H1 (cell line): ENCODE measurements at regions not wholly inside any gene's neighbourhood (a gene's known extent, or its start where the extent isn't known, plus 50 kb on each side); places are given as distances from the start of the nearest gene placed in this dataset.

Experiments
- CTCF ChIA-PET: fragments of 300-600 bp; sonication (Branson Sonifier 250); formaldehyde crosslinking; loops from one replicate; lab custom pipeline; 2021; ENCODE audit not compliant: partially characterized antibody; lab: Charles Lee
- POLR2A ChIA-PET: fragments of 300-600 bp; sonication (Branson Sonifier 250); formaldehyde crosslinking; loops from one replicate; lab custom pipeline; 2021; ENCODE audit warnings: inconsistent platforms; ENCODE audit not compliant: partially characterized antibody; lab: Charles Lee
- DNase-seq, 2 experiments: peaks; one replicate each; pipeline versions ENCODE4 v3.0.0 to v3.0.0-alpha.2; 2010 to 2022; ENCODE audit warnings: low spot score in 2 of 2, low read depth in 1 of 2, mixed read lengths in 1 of 2
- FAIRE-seq: peaks from 2 replicates; lab custom pipeline; 2011; peaks lifted over from hg19 to GRCh38; lab: Jason Lieb, UNC
- H2AFZ ChIP-seq: 2 replicates; pipeline ENCODE4 v1.8.1; 2012; ENCODE audit warnings: low read length, inconsistent platforms
- H2AK5ac ChIP-seq: 2 replicates; pipeline ENCODE4 v1.6.1; 2013; ENCODE audit warnings: low read depth, low read length
- H2BK120ac ChIP-seq: replicated peaks from 2 replicates; pipeline ENCODE3; 2013; ENCODE audit warnings: low read depth, low read length, inconsistent platforms
- H2BK12ac ChIP-seq: 2 replicates; pipeline ENCODE4 v1.6.1; 2013; ENCODE audit warnings: low read depth, low read length
- H2BK15ac ChIP-seq: 2 replicates; pipeline ENCODE4 v1.6.1; 2013; ENCODE audit warnings: low read length
- H2BK20ac ChIP-seq: 2 replicates; pipeline ENCODE4 v1.6.1; 2013; ENCODE audit warnings: low read length
- H2BK5ac ChIP-seq: 2 replicates; pipeline ENCODE4 v1.6.1; 2013; ENCODE audit warnings: low read depth, low read length
- H3K14ac ChIP-seq: 2 replicates; pipeline ENCODE4 v1.6.1; 2013; ENCODE audit warnings: inconsistent platforms; ENCODE audit not compliant: insufficient read length
- H3K18ac ChIP-seq: 2 replicates; pipeline ENCODE4 v1.6.1; 2013; ENCODE audit warnings: low read length; ENCODE audit errors: extremely low read depth
- H3K23ac ChIP-seq: 2 replicates; pipeline ENCODE4 v1.6.1; 2013; ENCODE audit warnings: inconsistent platforms; ENCODE audit not compliant: insufficient read length
- H3K23me2 ChIP-seq: 2 replicates; pipeline ENCODE4 v1.6.1; 2013; ENCODE audit warnings: low read depth, low read length
- H3K27ac ChIP-seq: 2 replicates; pipeline ENCODE4 v1.6.1; 2011; ENCODE audit warnings: low read depth, low read length, inconsistent platforms
- H3K27me3 ChIP-seq, 4 experiments: replicated peaks in 1 of 4; 1 replicate in 1 of 4; 2 replicates in 3 of 4; pipeline versions ENCODE4 v1.6.1 to v1.8.1; 2011 to 2013; ENCODE audit warnings: low read length in 3 of 4, mild to moderate bottlenecking in 3 of 4, inconsistent platforms in 2 of 4, mixed read lengths in 2 of 4, moderate library complexity in 1 of 4; ENCODE audit not compliant: control insufficient read depth in 3 of 4, insufficient read depth in 3 of 4; ENCODE audit errors: extremely low read depth in 1 of 4
- H3K36me3 ChIP-seq, 4 experiments: 2 replicates each; pipeline versions ENCODE4 v1.6.1 to v1.8.1; 2011 to 2013; ENCODE audit warnings: mild to moderate bottlenecking in 4 of 4, low read length in 3 of 4, moderate library complexity in 2 of 4, control low read depth in 1 of 4, inconsistent platforms in 1 of 4; ENCODE audit not compliant: insufficient read depth in 4 of 4, control insufficient read depth in 2 of 4
- H3K4ac ChIP-seq: replicated peaks from 2 replicates; pipeline ENCODE3; 2013; ENCODE audit warnings: low read length, low read depth, mixed read lengths, inconsistent platforms; ENCODE audit not compliant: insufficient read length
- H3K4me1 ChIP-seq, 4 experiments: replicated peaks in 1 of 4; 1 replicate in 1 of 4; 2 replicates in 3 of 4; pipeline versions ENCODE4 v1.6.1 to v1.8.1; 2011 to 2013; ENCODE audit warnings: low read length in 3 of 4, inconsistent platforms in 2 of 4, mixed read lengths in 1 of 4; ENCODE audit not compliant: insufficient read depth in 4 of 4, control insufficient read depth in 3 of 4
- H3K4me2 ChIP-seq, 2 experiments: 2 replicates each; pipeline versions ENCODE4 v1.6.1 to v1.8.1; 2011 to 2013; ENCODE audit warnings: low read depth in 2 of 2, low read length in 2 of 2, control low read depth in 1 of 2, inconsistent platforms in 1 of 2, mild to moderate bottlenecking in 1 of 2; ENCODE audit not compliant: insufficient read depth in 1 of 2
- H3K4me3 ChIP-seq, 4 experiments: fragments of 200-600, 300-600 bp in 1 of 4; sonication (generic), shearing (Covaris generic), sonication (Bioruptor Twin) in 1 of 4; 2 replicates each; pipeline versions ENCODE4 v1.5.1 to v1.8.1; 2011 to 2016; ENCODE audit warnings: low read length in 4 of 4, low read depth in 3 of 4, control low read depth in 2 of 4, inconsistent platforms in 2 of 4, mild to moderate bottlenecking in 2 of 4, mixed read lengths in 1 of 4, moderate library complexity in 1 of 4; ENCODE audit not compliant: insufficient read depth in 2 of 4; ENCODE audit errors: extremely low read depth in 1 of 4
- H3K56ac ChIP-seq: replicated peaks from 2 replicates; pipeline ENCODE3; 2013; ENCODE audit warnings: low read depth, mild to moderate bottlenecking, mixed read lengths, low read length, inconsistent platforms; ENCODE audit not compliant: insufficient read length
- H3K79me1 ChIP-seq: 2 replicates; pipeline ENCODE4 v1.6.1; 2013; ENCODE audit warnings: low read depth, low read length, control low read depth
- H3K79me2 ChIP-seq, 2 experiments: 2 replicates each; pipeline versions ENCODE4 v1.6.1 to v1.8.1; 2012 to 2013; ENCODE audit warnings: low read length in 2 of 2, mild to moderate bottlenecking in 2 of 2, inconsistent platforms in 1 of 2; ENCODE audit not compliant: insufficient read depth in 2 of 2, control insufficient read depth in 1 of 2
- H3K9ac ChIP-seq, 4 experiments: replicated peaks in 1 of 4; 1 replicate in 1 of 4; 2 replicates in 3 of 4; pipeline versions ENCODE4 v1.6.1 to v1.8.1; 2011 to 2013; ENCODE audit warnings: low read depth in 3 of 4, low read length in 3 of 4, control low read depth in 2 of 4, mild to moderate bottlenecking in 2 of 4, moderate library complexity in 2 of 4, inconsistent platforms in 1 of 4; ENCODE audit errors: extremely low read depth in 1 of 4
- H3K9me3 ChIP-seq, 2 experiments: 2 replicates each; pipeline versions ENCODE4 v1.6.1 to v1.8.1; 2012 to 2013; ENCODE audit warnings: mild to moderate bottlenecking in 2 of 2, moderate library complexity in 2 of 2, control low read depth in 1 of 2, inconsistent platforms in 1 of 2, low read depth in 1 of 2, low read length in 1 of 2, mixed read lengths in 1 of 2; ENCODE audit not compliant: insufficient read depth in 2 of 2
- H4K20me1 ChIP-seq, 2 experiments: replicated peaks in 1 of 2; 2 replicates each; pipeline versions ENCODE3 to v1.8.1; 2011 to 2013; ENCODE audit warnings: inconsistent platforms in 2 of 2, low read length in 2 of 2, mild to moderate bottlenecking in 1 of 2; ENCODE audit not compliant: insufficient read depth in 2 of 2, control insufficient read depth in 1 of 2
- H4K5ac ChIP-seq: 2 replicates; pipeline ENCODE4 v1.6.1; 2013; ENCODE audit warnings: low read length, low read depth, mixed read lengths, inconsistent platforms; ENCODE audit not compliant: insufficient read length
- H4K8ac ChIP-seq: 2 replicates; pipeline ENCODE4 v1.8.0; 2013; ENCODE audit warnings: mild to moderate bottlenecking, moderate library complexity, low read length, inconsistent platforms; ENCODE audit not compliant: insufficient read depth; ENCODE audit errors: extremely low read depth
- H4K91ac ChIP-seq: replicated peaks from 2 replicates; pipeline ENCODE3; 2013; ENCODE audit warnings: low read length, mixed read lengths, inconsistent platforms; ENCODE audit not compliant: insufficient read length
- CBX5 ChIP-seq: fragments of 300-800, 300-1000 bp; sonication (generic); IDR thresholded peaks from 2 replicates; pipeline ENCODE4 v1.7.1; 2016; ENCODE audit warnings: antibody characterized with exemption, low read length, low read depth
- CHD1 ChIP-seq: IDR thresholded peaks from 2 replicates; pipeline ENCODE4 v1.6.1; 2012; ENCODE audit warnings: low read depth, low read length, improper control_type of control experiment
- EP300 ChIP-seq, 2 experiments: IDR thresholded peaks; 1 replicate in 1 of 2; 2 replicates in 1 of 2; pipeline ENCODE4 v1.6.1; 2011 to 2012; ENCODE audit warnings: low read depth in 2 of 2, low read length in 2 of 2, mild to moderate bottlenecking in 2 of 2, borderline replicate concordance in 1 of 2, inconsistent platforms in 1 of 2, moderate library complexity in 1 of 2
- GABPA ChIP-seq: IDR thresholded peaks from 2 replicates; pipeline ENCODE4 v1.6.1; 2011; ENCODE audit warnings: mild to moderate bottlenecking, low read length, moderate library complexity, borderline replicate concordance; ENCODE audit not compliant: insufficient read depth
- GTF2F1 ChIP-seq: IDR thresholded peaks from 2 replicates; pipeline ENCODE4 v1.6.1; 2012; ENCODE audit warnings: low read depth, low read length, improper control_type of control experiment, borderline replicate concordance
- KDM1A ChIP-seq: fragments of 200-600, 300-600 bp; sonication (generic); IDR thresholded peaks from 2 replicates; pipeline ENCODE4 v1.7.1; 2016; ENCODE audit warnings: mild to moderate bottlenecking, low read length, borderline replicate concordance
- KDM5A ChIP-seq: fragments of 200-600 bp; IDR thresholded peaks from 2 replicates; pipeline ENCODE4 v1.7.1; 2012; ENCODE audit warnings: mild to moderate bottlenecking, low read length, inconsistent platforms, mixed read lengths
- RXRA ChIP-seq: IDR thresholded peaks from 2 replicates; pipeline ENCODE4 v1.6.1; 2011; ENCODE audit warnings: low read depth, mild to moderate bottlenecking, low read length, moderate library complexity; ENCODE audit not compliant: insufficient read depth
- YY1 ChIP-seq: IDR thresholded peaks from 2 replicates; pipeline ENCODE4 v1.6.1; 2011; ENCODE audit warnings: low read depth, mild to moderate bottlenecking, low read length
- ZNF274 ChIP-seq: IDR thresholded peaks from 2 replicates; pipeline ENCODE4 v1.7.0; 2012; ENCODE audit warnings: low read length, borderline replicate concordance; ENCODE audit errors: extremely low read depth
- WGBS, 2 experiments: shearing (Covaris generic) in 1 of 2; methylation state at CpG; one replicate each; pipeline versions ENCODE4 v1.1.6 to v1.1.7; 2013 to 2015; ENCODE audit warnings: low lambda C conversion rate in 2 of 2, mixed read lengths in 2 of 2, inconsistent platforms in 1 of 2, low coverage in 1 of 2, missing lambda C conversion rate in 1 of 2; ENCODE audit not compliant: insufficient replicate concordance in 2 of 2, insufficient coverage in 1 of 2, insufficient read length in 1 of 2; ENCODE audit errors: extremely low coverage in 1 of 2, missing lambda C conversion rate in 1 of 2; 5-methylcytosine and 5-hydroxymethylcytosine counted together
- TF ChIP-seq, protein P1 (sequence below): IDR thresholded peaks from 2 replicates; pipeline ENCODE4 v1.6.1; 2012; ENCODE audit warnings: inconsistent platforms

DNA sequence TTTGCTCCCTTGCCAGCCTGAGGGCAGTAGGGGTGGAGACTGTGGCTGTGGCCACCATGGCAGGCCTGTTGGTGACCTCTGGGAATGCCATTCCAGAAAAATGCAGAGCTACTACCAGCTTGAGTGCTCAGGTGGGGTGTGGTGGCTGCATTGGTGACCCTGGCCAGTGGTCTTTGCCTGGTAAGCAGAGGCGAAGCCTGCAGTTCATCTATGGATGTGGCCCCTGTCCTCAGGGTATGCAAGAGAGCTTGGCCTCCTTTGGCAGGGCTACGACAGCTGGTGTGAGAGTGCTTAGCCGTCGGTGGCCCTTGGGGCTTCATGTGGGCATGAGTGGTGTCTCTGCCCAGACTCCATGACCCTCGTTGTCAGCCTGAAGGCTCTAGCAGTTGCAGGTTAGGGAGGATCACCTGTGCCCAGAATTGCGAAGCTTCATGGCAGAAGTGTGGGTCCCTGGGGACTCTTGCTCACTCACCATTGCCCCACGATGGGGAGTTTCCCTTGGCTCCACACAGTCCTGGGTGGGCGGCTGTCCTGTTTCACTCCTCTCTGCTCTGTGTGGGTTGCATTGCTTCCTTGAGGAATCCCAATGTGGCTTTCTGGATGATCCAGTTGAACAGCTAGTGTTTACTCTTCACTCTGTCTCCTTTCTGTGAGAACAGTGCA, 117.9 kb upstream of the CDH12 start:
- Histone ChIP-seq H3K36me3 (no peaks in the 10 kb centered on the region), H2AFZ (no peak overlapping the region), H4K20me1 (no peaks in the 10 kb centered on the region), H2BK5ac (no peak overlapping the region; the same call in 1 of the 2 replicates), H3K79me2 (no peaks in the 10 kb centered on the region), H3K9ac (no peak overlapping the region), H3K4me2 (no peak overlapping the region), H2BK15ac (no peak overlapping the region), H3K4ac (no peak overlapping the region), H4K91ac (no peak overlapping the region), H2BK20ac (no peak overlapping the region), H3K27ac (no peak overlapping the region), H3K18ac (no peak overlapping the region), H4K8ac (no peak overlapping the region; the same call in 1 of the 2 replicates), H3K23me2 (no peaks in the 10 kb centered on the region; the same call in 1 of the 2 replicates), H4K5ac (no peak overlapping the region), H3K4me3 (no peak overlapping the region), H3K9me3 (0 out of 4 replicates have a peak, but pooled peaks cover 0 to 4% of the 10 kb centered on the region in 2 experiments), H2BK12ac (0 out of 2 replicates have a peak overlapping the region, but pooled peaks have one; percentile 68), H3K14ac (no peak overlapping the region), H2BK120ac (no peak overlapping the region), H3K79me1 (no peaks in the 10 kb centered on the region), H3K4me1 (no peaks in the 10 kb centered on the region; a peak in 1 of 7 replicates), H2AK5ac (no peak overlapping the region), H3K56ac (no peak overlapping the region), H3K23ac (no peak overlapping the region), H3K27me3 (no peaks in the 10 kb centered on the region)
- DNase-seq (no peak), FAIRE-seq (no peak)
- CTCF ChIA-PET, result interaction anchor here (0.9 kb wide), 1 partner anchor 13 kb away, joined by 3 read pairs; no protein-coding TSS in a partner anchor
- POLR2A ChIA-PET, result no interaction called here
- WGBS, 2 experiments, result 92% methylated on average over 8 of the region's 8 CpGs; no CpG with 5 or more reads in 1 of the 2 experiments
- TF ChIP-seq KDM1A (no peak), GTF2F1 (no peak), YY1 (no peak), CHD1 (no peak), CBX5 (no peak), RXRA (no peak), GABPA (no peak), KDM5A (no peak), EP300 (IDR thresholded peaks at IDR 0.05; ENCODE audit: borderline replicate concordance in 1 of 2, low read depth in 2 of 2, low read length in 2 of 2) (no peak), ZNF274 (no peak)
- TF ChIP-seq, protein P1, sequence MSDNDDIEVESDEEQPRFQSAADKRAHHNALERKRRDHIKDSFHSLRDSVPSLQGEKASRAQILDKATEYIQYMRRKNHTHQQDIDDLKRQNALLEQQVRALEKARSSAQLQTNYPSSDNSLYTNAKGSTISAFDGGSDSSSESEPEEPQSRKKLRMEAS, result no peak
